HG02678 (cell line): ENCODE measurements at regions not wholly inside any gene's neighbourhood (a gene's known extent, or its start where the extent isn't known, plus 50 kb on each side); places are given as distances from the start of the nearest gene placed in this dataset.
A peak's percentile ranks its signal among the peaks of the same experiment; 100 is the strongest.
"Not testable (repeated sequence)": the region's sequence is repeated elsewhere in the genome, so short reads cannot be mapped to it uniquely, and the experiment has no call there.

ENCODE experiments used
- ATAC-seq: cut with Tn5 transposase; IDR thresholded peaks from one replicate; pipeline ENCODE4 v1.9.1; 2021; ENCODE audit warnings: mild to moderate bottlenecking, moderate library complexity; ENCODE audit not compliant: unreplicated experiment

GRCh38 chr6:56904068-56904467 lies 50.8 kb upstream of the BEND6 start:
- ATAC-seq = no peak

DNA sequence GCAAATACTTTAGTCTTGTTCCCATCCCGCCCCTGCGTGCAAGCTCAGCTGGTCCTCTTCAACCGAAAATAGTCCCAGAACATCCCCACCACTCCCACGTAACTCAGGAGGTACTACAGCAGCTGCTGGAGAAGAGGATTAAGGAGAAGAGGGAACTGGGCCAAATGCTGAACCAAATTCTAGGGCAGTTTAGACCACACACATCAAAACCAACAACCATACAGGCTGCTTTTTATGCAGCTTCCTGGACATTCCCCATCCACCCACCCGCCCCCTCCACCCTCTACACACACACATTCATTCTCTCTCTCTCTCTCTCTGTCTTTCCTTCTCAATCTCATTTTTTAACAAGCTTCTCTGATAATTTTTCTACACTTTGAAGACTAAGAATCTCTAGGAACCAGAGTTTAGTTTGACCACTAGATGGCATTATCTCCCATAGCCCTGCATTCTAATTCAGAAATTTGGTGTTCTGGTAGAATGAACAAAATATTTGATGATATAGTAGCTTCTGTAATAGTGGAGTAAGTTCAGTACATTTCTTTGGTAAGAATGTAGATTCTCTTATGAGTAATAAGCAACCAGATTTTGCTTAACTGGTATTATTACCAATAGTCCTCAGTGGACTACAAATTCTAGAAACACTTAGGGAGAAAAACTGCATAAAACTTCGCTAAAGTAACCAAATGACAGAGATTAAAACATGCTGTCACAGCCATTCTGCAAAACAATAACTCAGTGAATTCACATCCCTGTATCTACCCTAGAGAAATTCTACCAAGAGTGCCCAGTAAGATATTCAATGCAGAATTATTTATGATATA lies 52.1 kb upstream of the BEND6 start:
- ATAC-seq = no peak

GRCh38 chr6:56900784-56901183 lies 54.1 kb upstream of the BEND6 start:
- no peak for ATAC-seq

GRCh38 chr6:56899753-56900152 lies 55.2 kb upstream of the BEND6 start:
- ATAC-seq = no peak

- no peak for ATAC-seq
Observed at GRCh38 chr6:56899311-56899710, 55.6 kb upstream of the BEND6 start.

GRCh38 chr6:56897789-56898529 lies 56.9 kb upstream of the BEND6 start:
- no peak for ATAC-seq

DNA sequence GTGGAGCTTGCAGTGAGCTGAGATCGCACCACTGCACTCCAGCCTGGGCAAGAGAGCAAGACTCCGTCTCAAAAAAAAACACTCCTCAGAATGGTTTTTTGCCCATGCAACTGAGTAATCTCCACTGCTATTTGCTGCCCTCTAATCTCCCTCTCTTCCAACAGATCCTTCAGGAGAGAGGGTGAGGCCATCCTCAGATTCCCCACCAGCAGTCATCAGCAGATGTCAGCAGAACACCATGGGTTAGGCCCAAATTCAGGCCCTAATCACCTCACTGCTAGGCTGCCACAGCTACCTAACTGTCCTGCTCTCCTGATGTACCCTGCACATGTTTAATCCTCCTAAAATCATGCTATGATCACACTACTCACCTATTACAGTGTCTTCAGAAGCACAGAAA lies 63.2 kb upstream of the BEND6 start:
- ATAC-seq = no peak

GRCh38 chr6:56890683-56891429 lies 64.1 kb upstream of the BEND6 start:
- peak; percentile 97 for ATAC-seq

- ATAC-seq = no peak
Observed at GRCh38 chr6:56890066-56890465, 64.8 kb upstream of the BEND6 start.

GRCh38 chr6:56889492-56889891 lies 65.4 kb upstream of the BEND6 start:
- no peak for ATAC-seq

DNA sequence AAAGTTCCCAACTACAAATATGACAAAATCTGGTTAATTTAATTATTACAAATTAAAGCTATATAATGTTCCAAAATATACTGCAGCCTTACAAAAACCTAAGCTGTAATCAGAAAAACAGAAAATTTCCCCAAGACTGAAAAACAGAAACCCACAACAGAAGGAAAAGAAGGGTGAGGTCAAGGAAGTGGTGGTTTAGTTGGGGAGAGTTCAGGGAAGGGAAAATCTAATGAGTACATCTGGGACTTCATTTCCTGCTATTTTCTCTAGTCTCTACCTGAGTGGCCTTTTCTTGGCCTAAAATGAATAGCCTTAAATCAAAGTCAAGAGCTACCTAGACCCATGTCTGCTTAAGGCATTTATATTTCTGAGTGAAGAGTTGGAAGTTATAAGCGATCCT lies 66.2 kb upstream of the BEND6 start:
- no peak for ATAC-seq

DNA sequence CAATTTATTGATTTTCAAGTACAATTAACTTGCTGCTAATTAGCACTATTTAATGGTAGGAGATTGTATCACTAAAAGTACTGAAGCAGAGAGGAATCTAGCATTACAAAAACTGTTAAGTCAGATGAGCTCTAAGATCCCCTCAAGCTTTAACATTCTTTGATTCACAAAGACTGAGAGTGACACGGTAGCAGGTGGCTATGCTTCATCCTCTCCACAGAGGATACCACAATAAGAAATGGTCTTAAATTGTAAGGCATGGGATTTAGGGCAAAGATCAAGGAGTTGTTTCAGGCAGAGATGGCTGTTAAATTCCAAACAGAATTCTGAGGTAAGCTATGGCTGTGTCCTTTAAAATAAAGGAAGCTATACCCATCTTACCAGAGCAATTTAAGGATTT lies 67.8 kb upstream of the BEND6 start:
- no peak for ATAC-seq

DNA sequence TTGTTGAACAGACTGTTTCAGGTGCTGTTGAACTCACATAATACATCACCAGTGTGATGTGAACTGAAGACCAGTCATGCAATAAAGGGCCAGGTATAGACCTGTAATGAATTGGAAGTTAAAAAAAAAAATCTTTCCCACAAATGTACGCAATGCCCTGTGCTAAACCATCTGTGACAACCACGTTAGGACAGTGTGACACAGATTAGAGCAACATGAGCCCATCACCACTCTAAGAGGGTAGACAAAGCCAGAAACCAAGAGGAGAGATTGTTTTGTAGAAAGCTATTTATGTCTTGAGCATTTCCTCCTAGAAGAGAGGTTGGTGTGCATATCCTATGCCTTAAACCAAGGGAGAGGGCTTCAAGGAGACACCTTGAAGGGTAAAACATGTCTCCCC lies 77.0 kb upstream of the BEND6 start:
- no peak for ATAC-seq

GRCh38 chr6:56875961-56876360 lies 78.9 kb upstream of the BEND6 start:
- no peak for ATAC-seq

GRCh38 chr6:56875523-56875922 lies 79.4 kb upstream of the BEND6 start:
- no peak for ATAC-seq

- no peak for ATAC-seq
Observed at GRCh38 chr6:56874328-56874727, 80.6 kb upstream of the BEND6 start.

DNA sequence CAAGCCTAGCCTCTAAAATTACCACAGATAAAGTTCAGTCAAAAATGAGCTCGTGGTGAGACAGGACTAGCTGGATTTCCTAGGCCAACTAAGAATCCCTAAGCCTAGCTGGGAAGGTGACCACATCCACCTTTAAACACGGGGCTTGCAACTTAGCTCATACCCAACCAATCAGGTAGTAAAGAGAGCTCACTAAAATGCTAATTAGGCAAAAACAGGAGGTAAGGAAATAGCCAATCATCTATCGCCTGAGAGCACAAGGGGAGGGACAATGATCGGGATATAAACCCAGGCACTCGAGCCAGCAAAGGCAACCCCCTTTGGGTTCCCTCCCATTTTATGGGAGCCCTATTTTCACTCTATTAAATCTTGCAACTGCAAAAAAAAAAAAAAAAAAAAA lies 84.9 kb upstream of the BEND6 start:
- not testable (repeated sequence) for ATAC-seq

DNA sequence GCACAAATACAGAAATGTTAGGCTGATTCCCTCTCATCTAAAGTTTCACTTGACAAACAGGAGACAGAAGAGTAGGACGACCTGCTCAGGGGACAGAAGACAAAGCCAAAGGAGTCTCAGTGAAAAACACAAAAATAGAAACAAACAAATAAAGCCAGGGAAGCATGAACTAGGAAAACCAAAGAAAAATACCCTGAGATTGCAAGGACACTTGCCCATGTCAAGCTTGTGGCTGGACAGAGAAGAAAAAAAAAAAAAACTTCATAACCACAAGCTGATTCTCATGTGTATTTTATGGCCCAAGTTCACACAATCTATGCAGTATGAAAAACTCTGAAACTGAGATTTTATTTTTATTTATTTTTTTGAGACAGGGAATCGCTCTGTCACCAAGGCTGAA lies 85.6 kb upstream of the BEND6 start:
- ATAC-seq = no peak

- no peak for ATAC-seq
Observed at GRCh38 chr6:56868687-56869086, 86.2 kb upstream of the BEND6 start.

GRCh38 chr6:56866917-56867522 lies 87.9 kb upstream of the BEND6 start:
- ATAC-seq = no peak
